ENCODE measurements at regions not wholly inside any gene's neighbourhood (a gene's known extent, or its start where the extent isn't known, plus 50 kb on each side); places are given as distances from the start of the nearest gene placed in this dataset.

GRCh38 chr7:22591271-22591670, 91.3 kb upstream of the STEAP1B start (continued):
- TF ChIP-seq MAZ (IDR thresholded peaks at IDR 0.05; ENCODE audit: borderline replicate concordance, low read depth, low read length) (no peak), ESRRA (IDR thresholded peaks at IDR 0.05; ENCODE audit: borderline replicate concordance, low read length) (no peak)

DNA sequence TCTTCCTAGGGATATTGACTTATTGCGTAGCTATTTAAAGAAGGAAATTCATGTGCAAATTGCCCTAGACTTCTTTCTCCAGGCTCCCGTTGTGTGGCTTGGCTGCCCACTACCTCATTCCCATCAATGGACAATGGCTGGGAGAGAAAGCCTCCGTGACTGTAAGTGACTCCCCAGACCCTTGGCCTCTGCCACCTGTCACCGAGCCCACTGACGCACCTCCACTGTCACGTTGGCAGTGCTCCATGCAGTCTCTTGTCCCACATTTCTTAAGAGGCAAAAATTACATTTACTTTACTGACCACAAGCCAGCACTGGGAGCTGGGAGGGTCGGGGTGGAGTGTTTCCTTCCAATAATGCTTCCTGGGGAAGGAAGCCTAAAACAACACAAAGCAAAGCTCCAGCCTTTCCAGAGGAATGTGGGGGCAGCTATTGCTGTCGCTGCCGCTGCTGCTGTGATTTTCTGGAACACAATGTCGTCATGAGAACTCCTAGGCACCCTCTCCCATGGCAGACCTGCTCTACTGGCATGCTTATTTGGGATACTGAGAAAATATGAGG, 89.7 kb upstream of the STEAP1B start:
- Histone ChIP-seq H3K4me3 (no peak overlapping the region), H3K4me1 (peaks cover 3% of the 10 kb centered on the region; the same call in 1 of the 3 replicates), H3K9me3 (no peaks in the 10 kb centered on the region), H3K4me2 (no peak overlapping the region), H3K27ac (no peak overlapping the region)
- WGBS (ENCODE audit: missing lambda C conversion rate): 57% methylated on average over 10 of the region's 10 CpGs
- CTCF ChIA-PET: interaction anchor here (1.4 to 4.8 kb wide), 2 partner anchors 73 to 137 kb away, joined by 4 to 40 read pairs; partner anchors contain the start of gene IL6
- ATAC-seq (no peak), FAIRE-seq (no peak), DNase-seq (ENCODE audit: low read depth in 1 of 2, low spot score in 1 of 2) (no peak)
- POLR2A ChIA-PET: no interaction called here
- TF ChIP-seq, protein P1, sequence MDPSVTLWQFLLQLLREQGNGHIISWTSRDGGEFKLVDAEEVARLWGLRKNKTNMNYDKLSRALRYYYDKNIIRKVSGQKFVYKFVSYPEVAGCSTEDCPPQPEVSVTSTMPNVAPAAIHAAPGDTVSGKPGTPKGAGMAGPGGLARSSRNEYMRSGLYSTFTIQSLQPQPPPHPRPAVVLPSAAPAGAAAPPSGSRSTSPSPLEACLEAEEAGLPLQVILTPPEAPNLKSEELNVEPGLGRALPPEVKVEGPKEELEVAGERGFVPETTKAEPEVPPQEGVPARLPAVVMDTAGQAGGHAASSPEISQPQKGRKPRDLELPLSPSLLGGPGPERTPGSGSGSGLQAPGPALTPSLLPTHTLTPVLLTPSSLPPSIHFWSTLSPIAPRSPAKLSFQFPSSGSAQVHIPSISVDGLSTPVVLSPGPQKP (IDR thresholded peaks at IDR 0.05; ENCODE audit: low read depth, low read length): no peak

GRCh38 chr7:22588351-22588750, 88.4 kb upstream of the STEAP1B start:
- FAIRE-seq (no peak), DNase-seq (ENCODE audit: low read depth in 1 of 2, low spot score in 1 of 2) (no peak), ATAC-seq (no peak)
- H3K4me1 ChIP-seq: peaks cover 10% of the 10 kb centered on the region
- WGBS (ENCODE audit: missing lambda C conversion rate): 85% methylated on average over 2 of the region's 2 CpGs
- POLR2A ChIA-PET: no interaction called here
- H3K27ac ChIP-seq: no peak overlapping the region
- no peak overlapping the region for H3K4me3 ChIP-seq
- H3K9me3 ChIP-seq: no peaks in the 10 kb centered on the region
- TF ChIP-seq HDAC2 (IDR thresholded peaks at IDR 0.05) (no peak), EP300 (IDR thresholded peaks at IDR 0.05) (no peak), PHF8 (IDR thresholded peaks at IDR 0.05; ENCODE audit: borderline replicate concordance, low read depth) (no peak), CEBPB (IDR thresholded peaks at IDR 0.05) (no peak), KDM5A (IDR thresholded peaks at IDR 0.05) (no peak), RARB (CRISPR knock-in tag; IDR thresholded peaks at IDR 0.05) (no peak), EHMT2 (IDR thresholded peaks at IDR 0.05; ENCODE audit: low read depth) (no peak), RAD21 (conservative IDR thresholded peaks at IDR 0.05 in 1 of 2, IDR thresholded peaks at IDR 0.05 in 1 of 2) (no peak), NPAS2 (CRISPR knock-in tag; IDR thresholded peaks at IDR 0.05; ENCODE audit: borderline replicate concordance) (no peak), ZSCAN20 (CRISPR knock-in tag; IDR thresholded peaks at IDR 0.05) (no peak), NFE2L2 (conservative IDR thresholded peaks at IDR 0.05; ENCODE audit: low read length) (no peak), ZFP36 (IDR thresholded peaks at IDR 0.05; ENCODE audit: borderline replicate concordance, partially characterized antibody) (no peak), CBX8 (IDR thresholded peaks at IDR 0.05) (no peak), SREBF2 (IDR thresholded peaks at IDR 0.05) (no peak), E2F6 (IDR thresholded peaks at IDR 0.05; ENCODE audit: borderline replicate concordance, low read depth) (no peak)
- TF ChIP-seq, protein P1 (IDR thresholded peaks at IDR 0.05; ENCODE audit: low read depth, low read length): no peak
- H3K4me2 ChIP-seq: no peak overlapping the region
- CTCF ChIA-PET: interaction anchor here (0.6 to 4.8 kb wide), 6 partner anchors 11 to 138 kb away, joined by 3 to 40 read pairs (median 4); partner anchors contain the start of gene IL6

- 62% methylated on average over 2 of the region's 2 CpGs for WGBS (ENCODE audit: missing lambda C conversion rate)
- DNase-seq (ENCODE audit: low read depth in 1 of 2, low spot score in 1 of 2): no peak
- no peak overlapping the region; a peak in 1 of 6 replicates for H3K27ac ChIP-seq
- ChIA-PET CTCF (interaction anchor here (0.6 to 4.8 kb wide), 14 partner anchors 10 to 916 kb away, joined by 3 to 40 read pairs (median 4); partner anchors contain the start of gene IL6), POLR2A (no interaction called here)
- H3K4me1 ChIP-seq: peaks cover 18% of the 10 kb centered on the region
- no peak overlapping the region for H3K4me2 ChIP-seq
- no peak overlapping the region for H3K4me3 ChIP-seq
- no peaks in the 10 kb centered on the region for H3K9me3 ChIP-seq
- ATAC-seq: no peak
- TF ChIP-seq HOXB5 (CRISPR knock-in tag; IDR thresholded peaks at IDR 0.05) (no peak), CHD2 (IDR thresholded peaks at IDR 0.05; ENCODE audit: low read length, partially characterized antibody) (no peak), CBX2 (IDR thresholded peaks at IDR 0.05; ENCODE audit: borderline replicate concordance, low read depth) (no peak), ZC3H11A (IDR thresholded peaks at IDR 0.05) (no peak), E2F6 (IDR thresholded peaks at IDR 0.05; ENCODE audit: borderline replicate concordance, low read depth) (no peak), EHF (CRISPR knock-in tag; IDR thresholded peaks at IDR 0.05) (no peak), HOXA7 (CRISPR knock-in tag; IDR thresholded peaks at IDR 0.05) (no peak), MAZ (IDR thresholded peaks at IDR 0.05; ENCODE audit: borderline replicate concordance, low read depth, low read length) (no peak), RFX5 (IDR thresholded peaks at IDR 0.05) (no peak), MAFK (IDR thresholded peaks at IDR 0.05; ENCODE audit: partially characterized antibody) (no peak), POLR2AphosphoS2 (conservative IDR thresholded peaks at IDR 0.05; ENCODE audit: low read length) (no peak), HEYL (CRISPR knock-in tag; IDR thresholded peaks at IDR 0.05) (no peak), MAX (IDR thresholded peaks at IDR 0.05) (no peak), HES2 (IDR thresholded peaks at IDR 0.05) (no peak)
- no peak for FAIRE-seq
Observed at GRCh38 chr7:22587322-22587721, 87.3 kb upstream of the STEAP1B start.
